GM18907 (cell line): ENCODE measurements at regions not wholly inside any gene's neighbourhood (a gene's known extent, or its start where the extent isn't known, plus 50 kb on each side); places are given as distances from the start of the nearest gene placed in this dataset.
"Not testable (repeated sequence)": the region's sequence is repeated elsewhere in the genome, so short reads cannot be mapped to it uniquely, and the experiment has no call there.

ENCODE experiments used
- ATAC-seq: cut with Tn5 transposase; IDR thresholded peaks from one replicate; pipeline ENCODE4 v1.9.1; 2021; ENCODE audit warnings: mild to moderate bottlenecking, moderate library complexity; ENCODE audit not compliant: unreplicated experiment

- no peak for ATAC-seq
Measured at GRCh38 chr6:74448850-74449249, 752.8 kb downstream of the CD109 start.

GRCh38 chr6:74447013-74447412, 751.0 kb downstream of the CD109 start:
- peak; percentile 97 for ATAC-seq

DNA sequence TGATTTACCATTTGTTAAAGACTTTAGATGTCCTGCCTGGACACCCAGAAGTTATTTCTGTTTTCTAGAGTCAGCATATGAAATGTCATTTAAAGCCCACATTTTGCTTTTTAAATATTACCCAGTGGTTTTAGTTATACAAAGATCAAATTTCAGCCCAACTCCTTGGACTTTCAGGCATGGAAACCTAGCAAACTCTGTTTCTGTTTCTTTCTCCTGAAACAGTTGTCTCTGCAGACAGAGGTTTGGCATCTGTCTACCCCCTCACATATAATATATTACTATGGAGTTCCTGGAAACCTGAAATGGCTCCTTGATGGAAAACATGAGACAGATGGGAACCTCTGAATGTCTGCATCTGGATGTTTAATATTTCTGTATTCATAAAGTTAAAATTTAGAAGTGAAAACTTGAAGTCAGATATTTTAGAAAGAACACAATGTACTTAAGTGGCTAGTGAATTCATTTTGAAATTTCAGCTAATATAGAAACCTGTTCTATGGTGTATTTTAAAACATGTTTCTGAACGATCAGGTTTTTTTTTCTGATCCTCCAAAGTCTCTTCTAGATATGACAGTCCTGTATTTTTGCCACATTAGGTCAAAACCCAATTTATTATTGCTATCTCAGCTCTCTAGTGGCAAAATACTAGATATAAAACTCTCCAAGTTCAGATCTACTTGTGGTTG, 743.3 kb downstream of the CD109 start:
- no peak for ATAC-seq

GRCh38 chr6:74438395-74438794, 742.4 kb downstream of the CD109 start:
- ATAC-seq, result not testable (repeated sequence)

- no peak for ATAC-seq
Measured at GRCh38 chr6:74434171-74434570, 738.2 kb downstream of the CD109 start.

DNA sequence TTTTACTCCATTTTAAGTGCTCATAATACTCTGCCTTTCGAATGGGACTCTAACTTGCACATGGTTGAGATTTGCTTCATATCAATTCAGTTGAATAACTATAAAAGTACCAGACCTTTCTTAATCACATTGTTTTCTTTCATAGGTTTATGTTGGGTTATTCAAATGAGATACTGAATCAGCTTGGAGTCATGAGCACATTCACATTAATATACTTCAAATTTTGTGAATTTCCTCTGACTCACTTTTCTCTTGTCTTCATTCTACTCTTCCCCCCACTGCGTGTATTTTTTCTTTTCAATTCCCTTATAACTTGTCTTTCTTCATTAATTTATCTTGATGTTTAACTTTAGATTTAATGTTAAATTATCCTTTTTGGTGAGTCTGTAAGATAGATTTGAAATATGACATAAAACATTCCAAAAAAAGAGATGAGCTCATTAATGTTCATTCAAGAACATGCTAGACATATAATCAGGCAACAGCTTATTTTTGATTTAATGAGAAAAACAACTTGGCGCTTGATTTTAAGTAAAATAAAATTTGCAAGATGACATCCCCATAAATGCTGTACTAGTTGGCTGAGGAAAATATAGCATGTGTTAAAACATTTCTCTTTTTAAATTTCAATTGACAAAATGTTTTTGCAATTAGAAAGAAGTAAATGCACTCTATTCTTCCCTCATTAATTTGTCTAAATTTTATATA, 736.0 kb downstream of the CD109 start:
- ATAC-seq, result no peak

GRCh38 chr6:74420221-74420620, 724.2 kb downstream of the CD109 start:
- ATAC-seq, result no peak

GRCh38 chr6:74415056-74415455, 719.1 kb downstream of the CD109 start:
- no peak for ATAC-seq

DNA sequence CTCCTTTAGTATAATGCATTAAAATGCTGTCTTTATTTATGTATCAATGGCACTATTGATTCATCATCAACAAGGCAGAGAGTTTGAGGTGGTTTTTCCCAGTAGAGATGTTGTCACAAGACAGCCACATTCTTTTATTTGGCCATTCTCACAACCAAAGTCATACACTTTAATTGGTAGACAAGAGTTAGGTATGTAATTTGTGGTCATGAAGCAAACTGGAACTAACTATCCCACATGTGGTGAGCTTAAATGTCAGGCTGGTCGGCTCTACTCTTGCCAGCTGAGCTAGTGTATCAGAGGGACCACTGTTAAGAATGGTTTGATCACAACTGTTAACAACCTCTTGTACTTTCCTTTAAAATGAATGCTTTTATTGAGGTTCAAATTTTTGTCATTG, 714.6 kb downstream of the CD109 start:
- ATAC-seq, result no peak

- peak; percentile 93 for ATAC-seq
Measured at GRCh38 chr6:74409447-74409846, 713.4 kb downstream of the CD109 start.

DNA sequence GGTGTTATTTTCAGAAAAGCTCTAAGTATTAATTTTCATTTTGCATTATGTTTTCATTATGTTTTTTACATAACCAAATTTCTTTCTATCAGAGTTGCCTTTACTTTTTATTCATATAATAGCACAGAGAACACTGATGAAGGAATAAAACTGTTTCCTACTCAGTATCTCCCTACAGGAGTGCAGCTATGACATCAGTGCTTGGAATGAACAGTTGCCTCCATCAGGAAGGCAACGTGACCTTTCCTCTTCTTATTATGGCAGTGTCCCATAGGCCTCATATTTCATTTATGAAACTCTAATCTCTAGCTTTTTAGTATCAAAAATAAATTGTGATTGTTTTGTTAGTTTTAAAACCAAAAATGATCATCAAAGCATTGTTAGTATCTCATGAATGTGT, 712.8 kb downstream of the CD109 start:
- ATAC-seq, result no peak

DNA sequence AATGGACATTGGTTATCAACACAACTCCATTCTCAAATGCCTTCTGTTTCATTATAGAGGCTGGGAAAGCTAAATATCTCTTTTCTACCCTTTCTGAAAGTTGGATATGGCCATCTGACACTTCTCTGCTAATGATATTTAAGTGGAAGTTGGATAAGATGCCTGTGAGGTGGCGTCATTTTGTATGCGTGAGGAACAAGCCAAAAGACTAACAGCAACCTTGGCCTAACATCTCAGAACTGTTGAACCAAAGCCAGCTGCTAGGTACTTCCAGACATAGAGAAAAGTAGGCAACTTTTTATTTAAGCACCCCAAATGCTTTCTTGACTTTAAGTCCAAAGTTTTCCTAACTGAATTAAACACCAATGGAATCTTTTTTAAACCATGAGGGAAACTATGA, 708.4 kb downstream of the CD109 start:
- ATAC-seq, result no peak

DNA sequence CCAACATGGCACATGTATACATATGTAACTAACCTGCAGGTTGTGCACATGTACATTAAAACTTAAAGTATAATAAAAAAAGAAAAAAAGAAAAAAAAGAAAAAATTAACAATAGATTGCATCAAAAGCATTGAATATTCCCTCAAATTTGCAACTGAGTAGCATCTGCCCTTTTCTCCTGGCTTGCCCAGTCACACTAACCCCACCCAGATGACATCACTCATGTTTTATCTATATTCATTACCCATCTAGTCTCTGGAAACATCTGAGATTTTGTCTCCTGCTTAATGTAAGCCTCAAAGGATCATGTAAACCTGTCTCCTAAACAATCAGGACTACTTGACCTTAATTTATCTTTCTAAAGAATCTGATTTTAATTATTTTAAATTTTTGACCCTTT, 706.8 kb downstream of the CD109 start:
- ATAC-seq, result no peak

DNA sequence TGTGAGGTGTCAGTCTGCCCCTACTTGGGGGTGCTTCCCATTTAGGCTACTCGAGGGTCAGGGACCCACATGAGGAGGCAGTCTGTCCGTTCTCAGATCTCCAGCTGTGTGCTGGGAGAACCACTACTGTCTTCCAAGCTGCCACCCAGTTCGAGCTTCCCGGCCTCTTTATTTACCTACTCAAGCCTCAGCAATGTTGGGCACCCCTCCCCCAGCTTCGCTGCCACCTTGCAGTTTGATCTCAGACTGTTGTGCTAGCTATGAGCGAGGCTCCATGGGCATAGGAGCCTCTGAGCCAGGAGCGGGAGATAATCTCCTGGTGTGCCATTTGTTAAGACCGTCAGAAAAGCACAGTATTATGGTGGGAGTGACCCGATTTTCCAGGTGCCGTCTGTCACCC, 682.4 kb downstream of the CD109 start:
- not testable (repeated sequence) for ATAC-seq

DNA sequence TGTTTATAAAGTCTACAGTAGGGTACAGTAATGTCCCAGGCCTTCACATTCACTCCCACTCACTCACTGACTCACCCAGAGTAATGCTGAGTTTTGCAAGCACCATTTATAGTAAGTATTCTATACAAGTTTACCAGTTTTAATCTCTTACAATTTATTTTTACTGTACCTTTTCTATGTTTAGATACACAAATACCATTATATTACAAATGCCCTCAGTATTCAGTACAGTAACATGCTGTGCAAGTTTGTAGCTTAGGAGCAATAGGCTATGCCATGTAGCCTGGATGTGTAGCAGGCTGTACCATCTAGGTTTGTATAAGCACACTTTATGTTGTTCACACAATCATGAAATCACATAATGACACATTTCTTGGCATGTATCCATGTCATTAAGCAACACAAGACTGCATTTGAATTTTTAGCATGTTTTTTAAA, 673.6 kb downstream of the CD109 start:
- ATAC-seq, result no peak

GRCh38 chr6:74368746-74369145, 672.7 kb downstream of the CD109 start:
- no peak for ATAC-seq

GRCh38 chr6:74366634-74367033, 670.6 kb downstream of the CD109 start:
- no peak for ATAC-seq

- no peak for ATAC-seq
Measured at GRCh38 chr6:74362391-74362790, 666.4 kb downstream of the CD109 start.

DNA sequence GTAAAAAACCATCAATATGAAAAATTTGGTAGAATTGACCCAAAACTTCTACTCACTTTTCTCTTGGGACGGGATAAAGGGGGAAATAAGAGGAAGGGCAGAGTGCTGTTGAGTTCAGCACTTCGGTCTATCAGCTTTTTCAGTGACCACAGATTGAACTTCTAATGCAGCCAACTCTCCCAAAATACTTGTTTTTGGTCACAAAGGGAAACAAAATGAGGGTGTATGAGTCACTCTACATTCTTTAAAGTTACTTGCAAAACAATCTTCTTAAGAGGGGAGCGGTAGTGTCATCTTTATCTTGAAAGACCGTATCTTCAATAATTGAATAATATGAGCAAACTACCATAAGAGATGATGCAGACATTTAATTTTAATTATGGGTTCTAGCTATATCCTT, 661.3 kb downstream of the CD109 start:
- ATAC-seq, result no peak

- no peak for ATAC-seq
Measured at GRCh38 chr6:74356391-74356790, 660.4 kb downstream of the CD109 start.

DNA sequence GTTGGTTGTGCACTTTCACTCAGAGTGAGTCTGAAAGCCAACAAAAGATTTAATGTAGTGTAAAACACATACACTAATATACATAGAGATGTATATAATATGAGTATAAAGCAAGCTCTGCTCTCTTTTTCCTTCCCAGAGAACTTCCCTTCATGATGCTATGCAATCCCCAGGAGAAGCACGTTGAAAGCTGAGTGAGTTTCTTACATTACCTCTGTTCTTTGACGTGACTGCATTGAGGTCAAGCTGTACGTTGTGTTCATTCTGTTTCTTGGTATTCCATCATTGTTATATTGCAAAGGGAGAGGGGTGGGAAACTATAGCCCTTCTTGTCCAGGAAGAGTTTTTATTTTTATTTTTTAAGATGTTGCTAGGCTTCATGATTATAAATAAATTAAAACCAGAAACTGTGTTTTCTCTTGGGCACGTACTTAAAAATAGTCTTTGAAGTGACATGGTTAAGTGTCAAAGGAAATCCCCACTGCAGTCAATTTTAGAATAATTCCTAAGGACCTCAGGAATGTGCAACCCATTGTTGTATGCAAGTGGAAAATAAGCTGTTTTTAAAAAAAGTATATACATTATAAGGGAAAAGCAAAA, 651.0 kb downstream of the CD109 start:
- ATAC-seq, result no peak

- ATAC-seq, result no peak
Measured at GRCh38 chr6:74343804-74344203, 647.8 kb downstream of the CD109 start.
